B cell (primary cell): ENCODE measurements at regions not wholly inside any gene's neighbourhood (a gene's known extent, or its start where the extent isn't known, plus 50 kb on each side); places are given as distances from the start of the nearest gene placed in this dataset.

Source experiments
- ATAC-seq: fragments of 200-7000 bp; cut with Tn5 transposase; one replicate; pipeline ENCODE4 v1.10.0; 2021; ENCODE audit warnings: low read depth, mild to moderate bottlenecking, moderate number of reproducible peaks, moderate library complexity
- CTCF ChIA-PET: fragments of 350-600 bp; sonication (Branson Sonifier 250); formaldehyde crosslinking; loops from one replicate; lab custom pipeline; 2021; ENCODE audit warnings: antibody characterized with exemption, inconsistent platforms; lab: Charles Lee
- POLR2A ChIA-PET: fragments of 350-600 bp; sonication (Branson Sonifier 250); formaldehyde crosslinking; loops from one replicate; lab custom pipeline; 2021; ENCODE audit warnings: antibody characterized with exemption; lab: Charles Lee
- DNase-seq: peaks from one replicate; pipeline ENCODE4 v3.0.0; 2013
- H2AFZ ChIP-seq: 2 replicates; pipeline ENCODE4 v1.6.1; 2012; ENCODE audit warnings: mild to moderate bottlenecking, low read depth, low read length; ENCODE audit not compliant: insufficient read depth, poor library complexity, severe bottlenecking
- H3K27ac ChIP-seq, 2 donors: 1 replicate in 1 of 2; 2 replicates in 1 of 2; pipeline ENCODE4 v1.5.1; 2012 to 2013; ENCODE audit warnings: low read length in 2 of 2, mild to moderate bottlenecking in 2 of 2, moderate library complexity in 1 of 2
- H3K27me3 ChIP-seq, 4 experiments: fragments of 200-600 bp in 1 of 4; sonication (generic) in 1 of 4; replicated peaks in 1 of 4; 1 replicate in 2 of 4; 2 replicates in 2 of 4; pipeline versions ENCODE4 v1.6.1 to v1.7.0; 2013 to 2016; ENCODE audit warnings: low read length in 3 of 4, mild to moderate bottlenecking in 2 of 4, mixed read lengths in 1 of 4, moderate library complexity in 1 of 4; ENCODE audit not compliant: insufficient read depth in 4 of 4, control insufficient read depth in 3 of 4; ENCODE audit errors: control extremely low read depth in 1 of 4
- H3K36me3 ChIP-seq, 2 experiments: replicated peaks in 1 of 2; 1 replicate in 1 of 2; 2 replicates in 1 of 2; pipeline versions ENCODE4 v1.6.1 to v1.7.1; 2013; ENCODE audit warnings: low read length in 1 of 2; ENCODE audit not compliant: insufficient read depth in 2 of 2, control insufficient read depth in 1 of 2; ENCODE audit errors: control extremely low read depth in 1 of 2, extremely low read depth in 1 of 2
- H3K4me1 ChIP-seq, 2 donors: fragments of 200-600 bp in 1 of 2; sonication (generic) in 1 of 2; 1 replicate in 1 of 2; 2 replicates in 1 of 2; pipeline versions ENCODE4 v1.5.1 to v1.6.1; 2013 to 2017; ENCODE audit warnings: low read length in 2 of 2; ENCODE audit not compliant: control insufficient read depth in 2 of 2, insufficient read depth in 2 of 2
- H3K4me2 ChIP-seq: replicated peaks from 2 replicates; pipeline ENCODE3; 2012; ENCODE audit warnings: mild to moderate bottlenecking, low read depth, low read length; ENCODE audit not compliant: poor library complexity, severe bottlenecking
- H3K4me3 ChIP-seq, 5 experiments: fragments of 200-600 bp in 1 of 5; sonication (generic) in 1 of 5; 1 replicate in 3 of 5; 2 replicates in 2 of 5; pipeline versions ENCODE4 v1.5.1 to v1.7.0; 2011 to 2016; ENCODE audit warnings: low read length in 4 of 5, mild to moderate bottlenecking in 4 of 5, low read depth in 2 of 5, control low read depth in 1 of 5, moderate library complexity in 1 of 5; ENCODE audit not compliant: insufficient read depth in 1 of 5; ENCODE audit errors: control extremely low read depth in 1 of 5, extremely low read depth in 1 of 5
- H3K79me2 ChIP-seq: fragments of 200-600 bp; sonication (generic); one replicate; pipeline ENCODE4 v1.6.0; 2016; ENCODE audit warnings: low read length; ENCODE audit not compliant: control insufficient read depth, insufficient read depth
- H3K9ac ChIP-seq: fragments of 200-600 bp; sonication (generic); 2 replicates; pipeline ENCODE4 v1.6.1; 2017; ENCODE audit warnings: mild to moderate bottlenecking, low read length, moderate library complexity
- H3K9me3 ChIP-seq, 3 donors: one replicate each; pipeline versions ENCODE4 v1.6.1 to v1.7.1; 2013; ENCODE audit warnings: low read length in 2 of 3; ENCODE audit not compliant: control insufficient read depth in 2 of 3, insufficient read depth in 1 of 3; ENCODE audit errors: control extremely low read depth in 1 of 3
- H4K20me1 ChIP-seq: 2 replicates; pipeline ENCODE4 v1.6.0; 2012; ENCODE audit warnings: mild to moderate bottlenecking, low read length; ENCODE audit not compliant: insufficient read depth, control insufficient read depth, poor library complexity, severe bottlenecking
- H3K27ac Mint-ChIP-seq: one replicate; pipeline ENCODE4 v1.8.0; 2021; ENCODE audit warnings: mixed read lengths
- H3K27me3 Mint-ChIP-seq: one replicate; pipeline ENCODE4 v1.8.0; 2021; ENCODE audit warnings: mixed read lengths
- H3K4me1 Mint-ChIP-seq: one replicate; pipeline ENCODE4 v1.8.0; 2021; ENCODE audit warnings: mixed read lengths
- H3K4me3 Mint-ChIP-seq: one replicate; pipeline ENCODE4 v1.8.0; 2021; ENCODE audit warnings: mixed read lengths
- H3K9me3 Mint-ChIP-seq: one replicate; pipeline ENCODE4 v1.8.0; 2022; ENCODE audit warnings: mixed read lengths; ENCODE audit not compliant: insufficient read depth
- CTCF ChIP-seq: fragments of 200-600 bp; IDR thresholded peaks from one replicate; pipeline ENCODE4 v1.8.0; 2022; ENCODE audit warnings: antibody characterized with exemption, mild to moderate bottlenecking
- EZH2 ChIP-seq: IDR thresholded peaks from 2 replicates; pipeline ENCODE4 v1.6.1; 2012; ENCODE audit warnings: borderline replicate concordance, low read depth, mild to moderate bottlenecking, moderate library complexity, low read length; ENCODE audit not compliant: insufficient read depth, poor library complexity, severe bottlenecking
- WGBS: methylation state at CpG from one replicate; pipeline ENCODE4 v1.1.5; 2013; ENCODE audit warnings: missing lambda C conversion rate; ENCODE audit not compliant: insufficient coverage; 5-methylcytosine and 5-hydroxymethylcytosine counted together
- intact Hi-C: fragments of 100-400 bp; cut with micrococcal nuclease; formaldehyde crosslinking; loops from one replicate; pipeline ENCODE4 v1.10.0; 2022

GRCh38 chr13:86660090-86660489 lies 860.9 kb upstream of the SLITRK6 start:
- Histone ChIP-seq H3K4me2 (no peak overlapping the region), H3K27me3 (no peaks in the 10 kb centered on the region), H2AFZ (no peak overlapping the region), H3K9me3 (peaks cover 0 to 14% (median 1%) of the 10 kb centered on the region in 3 donors), H4K20me1 (no peaks in the 10 kb centered on the region), H3K4me1 (no peaks in the 10 kb centered on the region), H3K36me3 (no peaks in the 10 kb centered on the region), H3K4me3 (no peak overlapping the region), H3K79me2 (no peaks in the 10 kb centered on the region), H3K9ac (no peak overlapping the region), H3K27ac (no peak overlapping the region)
- no peak for ATAC-seq
- H3K9me3 Mint-ChIP-seq, result peaks cover 7% of the 10 kb centered on the region
- H3K27ac Mint-ChIP-seq, result no peak overlapping the region
- H3K4me3 Mint-ChIP-seq, result no peak overlapping the region
- TF ChIP-seq EZH2 (no peak), CTCF (no peak)
- no peak for DNase-seq
- POLR2A ChIA-PET, result no interaction called here
- no peaks in the 10 kb centered on the region for H3K4me1 Mint-ChIP-seq
- intact Hi-C loops, result no loop called here
- no peaks in the 10 kb centered on the region for H3K27me3 Mint-ChIP-seq
- no CpG with 5 or more reads among the region's 1 CpG for WGBS
- CTCF ChIA-PET, result no interaction called here

- Histone ChIP-seq H3K4me2 (no peak overlapping the region), H4K20me1 (no peaks in the 10 kb centered on the region), H3K79me2 (no peaks in the 10 kb centered on the region), H3K27ac (no peak overlapping the region), H3K4me1 (no peaks in the 10 kb centered on the region), H3K36me3 (no peaks in the 10 kb centered on the region), H3K4me3 (no peak overlapping the region), H3K27me3 (no peaks in the 10 kb centered on the region), H2AFZ (no peak overlapping the region), H3K9ac (no peak overlapping the region), H3K9me3 (peaks cover 1 to 14% (median 3%) of the 10 kb centered on the region in 3 donors)
- Mint-ChIP-seq H3K27ac (no peak overlapping the region), H3K4me1 (no peaks in the 10 kb centered on the region), H3K9me3 (no peaks in the 10 kb centered on the region), H3K4me3 (no peak overlapping the region), H3K27me3 (no peaks in the 10 kb centered on the region)
- DNase-seq, result no peak
- no peak for ATAC-seq
- TF ChIP-seq CTCF (no peak), EZH2 (no peak)
- ChIA-PET POLR2A (no interaction called here), CTCF (no interaction called here)
- intact Hi-C loops, result no loop called here
- WGBS, result no CpG with 5 or more reads among the region's 3 CpGs
Measured at GRCh38 chr13:86665842-86666241, 866.6 kb upstream of the SLITRK6 start.
